GM21423 (cell line): ENCODE measurements at regions not wholly inside any gene's neighbourhood (a gene's known extent, or its start where the extent isn't known, plus 50 kb on each side); places are given as distances from the start of the nearest gene placed in this dataset.
"Not testable (repeated sequence)": the region's sequence is repeated elsewhere in the genome, so short reads cannot be mapped to it uniquely, and the experiment has no call there.

Source experiments
- ATAC-seq: cut with Tn5 transposase; IDR thresholded peaks from one replicate; pipeline ENCODE4 v1.9.1; 2021; ENCODE audit warnings: mild to moderate bottlenecking, moderate library complexity; ENCODE audit not compliant: unreplicated experiment

- no peak for ATAC-seq
Measured at GRCh38 chr17:33560165-33560564, 267.1 kb upstream of the ASIC2 start.

- ATAC-seq = no peak
Measured at GRCh38 chr17:33560871-33561270, 267.8 kb upstream of the ASIC2 start.

- ATAC-seq = no peak
Measured at GRCh38 chr17:33561569-33562334, 268.7 kb upstream of the ASIC2 start.

GRCh38 chr17:33562792-33563191 is 269.7 kb upstream of the ASIC2 start:
- no peak for ATAC-seq

GRCh38 chr17:33564146-33564545 is 271.1 kb upstream of the ASIC2 start:
- no peak for ATAC-seq

GRCh38 chr17:33567223-33567622 is 274.1 kb upstream of the ASIC2 start:
- ATAC-seq = no peak

- no peak for ATAC-seq
Measured at GRCh38 chr17:33572615-33573014, 279.5 kb upstream of the ASIC2 start.

- no peak for ATAC-seq
Measured at GRCh38 chr17:33574942-33575445, 281.9 kb upstream of the ASIC2 start.

GRCh38 chr17:33579740-33580139 is 286.6 kb upstream of the ASIC2 start:
- ATAC-seq = not testable (repeated sequence)

GRCh38 chr17:33580215-33580614 is 287.1 kb upstream of the ASIC2 start:
- no peak for ATAC-seq

GRCh38 chr17:33582661-33583060 is 289.6 kb upstream of the ASIC2 start:
- no peak for ATAC-seq

- ATAC-seq = no peak
Measured at GRCh38 chr17:33583518-33584417, 290.7 kb upstream of the ASIC2 start.

GRCh38 chr17:33593991-33594390 is 300.9 kb upstream of the ASIC2 start:
- no peak for ATAC-seq

- no peak for ATAC-seq
Measured at GRCh38 chr17:33595828-33596227, 302.7 kb upstream of the ASIC2 start.

- ATAC-seq = no peak
Measured at GRCh38 chr17:33596899-33597298, 303.8 kb upstream of the ASIC2 start.

GRCh38 chr17:33598797-33599196 is 305.7 kb upstream of the ASIC2 start:
- ATAC-seq = no peak

GRCh38 chr17:33602981-33603380 is 309.9 kb upstream of the ASIC2 start:
- ATAC-seq = no peak

GRCh38 chr17:33603789-33604188 is 310.7 kb upstream of the ASIC2 start:
- ATAC-seq = no peak

- ATAC-seq = no peak
Measured at GRCh38 chr17:33611532-33611931, 318.4 kb upstream of the ASIC2 start.

- no peak for ATAC-seq
Measured at GRCh38 chr17:33615861-33616260, 322.8 kb upstream of the ASIC2 start.

GRCh38 chr17:33623841-33624240 is 330.7 kb upstream of the ASIC2 start:
- ATAC-seq = no peak
